DOHH2 (cell line): ENCODE measurements at regions not wholly inside any gene's neighbourhood (a gene's known extent, or its start where the extent isn't known, plus 50 kb on each side); places are given as distances from the start of the nearest gene placed in this dataset.

Source experiments
- CTCF ChIP-seq: fragments of 200-600 bp; sonication (generic); IDR thresholded peaks from one replicate; pipeline ENCODE4 v1.5.1; 2014; ENCODE audit warnings: antibody characterized with exemption, mild to moderate bottlenecking, low read depth, low read length; ENCODE audit not compliant: poor library complexity, severe bottlenecking
- EZH2phosphoT487 ChIP-seq: fragments of 200-600 bp; sonication (generic); IDR thresholded peaks from 2 replicates; pipeline ENCODE4 v1.6.1; 2017; ENCODE audit warnings: borderline replicate concordance, mild to moderate bottlenecking, antibody characterized with exemption, low read length, moderate library complexity, mixed read lengths

- TF ChIP-seq CTCF (no peak), EZH2phosphoT487 (no peak)
Measured at GRCh38 chr10:44317856-44318255, 67.0 kb downstream of the CXCL12 start.
